GM12892 (cell line): ENCODE measurements at regions not wholly inside any gene's neighbourhood (a gene's known extent, or its start where the extent isn't known, plus 50 kb on each side); places are given as distances from the start of the nearest gene placed in this dataset.

Experiments
- DNase-seq: peaks from one replicate; pipeline ENCODE4 v3.0.0; 2011; ENCODE audit not compliant: insufficient read length
- FAIRE-seq: peaks from 2 replicates; lab custom pipeline; 2011; peaks lifted over from hg19 to GRCh38; lab: Jason Lieb, UNC
- POLR2A ChIP-seq: IDR thresholded peaks from 2 replicates; pipeline ENCODE4 v1.6.1; 2011; ENCODE audit warnings: low read depth, low read length, control low read depth
- POLR2AphosphoS5 ChIP-seq: IDR thresholded peaks from 2 replicates; pipeline ENCODE4 v1.6.1; 2011; ENCODE audit warnings: low read depth, low read length, control low read depth
- TAF1 ChIP-seq: IDR thresholded peaks from 2 replicates; pipeline ENCODE4 v1.6.1; 2011; ENCODE audit warnings: low read depth, mild to moderate bottlenecking, control low read depth, low read length, borderline replicate concordance

DNA sequence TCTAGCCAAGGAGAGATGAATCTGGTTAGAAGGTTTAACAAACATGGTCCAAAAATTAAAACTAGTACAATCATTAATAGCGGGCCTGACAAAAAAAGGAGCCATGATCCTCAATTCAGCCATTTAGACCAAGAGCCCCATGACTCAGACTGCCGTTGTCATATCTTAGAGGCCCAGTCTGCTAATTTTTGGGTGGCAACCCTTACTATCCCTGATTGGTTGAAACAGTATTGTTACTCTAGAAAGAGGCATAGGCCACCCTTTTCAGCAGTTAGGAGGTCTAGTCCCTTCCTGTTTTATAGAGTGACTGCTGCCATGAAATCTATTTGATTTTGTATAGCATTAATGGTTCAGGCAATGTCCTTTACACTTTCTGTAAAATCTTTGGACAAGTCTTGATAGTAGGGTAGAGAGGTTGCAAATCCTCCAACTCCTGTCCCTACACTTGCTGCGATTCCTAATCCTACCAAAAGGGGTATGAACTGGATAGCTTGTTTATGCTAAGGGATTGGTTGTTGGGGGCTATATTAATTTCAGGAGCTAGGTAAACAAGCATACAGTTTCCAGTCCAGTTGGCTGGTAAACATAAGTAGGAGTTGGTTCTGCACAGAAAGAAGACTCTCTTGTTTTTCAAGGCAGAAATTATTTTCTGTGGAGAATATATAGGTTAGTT is 1056.3 kb upstream of the CNTN5 start:
- FAIRE-seq (no peak), DNase-seq (no peak)
- no peak for TF ChIP-seq TAF1
- TF ChIP-seq POLR2A, result no peak
- TF ChIP-seq POLR2AphosphoS5, result no peak

DNA sequence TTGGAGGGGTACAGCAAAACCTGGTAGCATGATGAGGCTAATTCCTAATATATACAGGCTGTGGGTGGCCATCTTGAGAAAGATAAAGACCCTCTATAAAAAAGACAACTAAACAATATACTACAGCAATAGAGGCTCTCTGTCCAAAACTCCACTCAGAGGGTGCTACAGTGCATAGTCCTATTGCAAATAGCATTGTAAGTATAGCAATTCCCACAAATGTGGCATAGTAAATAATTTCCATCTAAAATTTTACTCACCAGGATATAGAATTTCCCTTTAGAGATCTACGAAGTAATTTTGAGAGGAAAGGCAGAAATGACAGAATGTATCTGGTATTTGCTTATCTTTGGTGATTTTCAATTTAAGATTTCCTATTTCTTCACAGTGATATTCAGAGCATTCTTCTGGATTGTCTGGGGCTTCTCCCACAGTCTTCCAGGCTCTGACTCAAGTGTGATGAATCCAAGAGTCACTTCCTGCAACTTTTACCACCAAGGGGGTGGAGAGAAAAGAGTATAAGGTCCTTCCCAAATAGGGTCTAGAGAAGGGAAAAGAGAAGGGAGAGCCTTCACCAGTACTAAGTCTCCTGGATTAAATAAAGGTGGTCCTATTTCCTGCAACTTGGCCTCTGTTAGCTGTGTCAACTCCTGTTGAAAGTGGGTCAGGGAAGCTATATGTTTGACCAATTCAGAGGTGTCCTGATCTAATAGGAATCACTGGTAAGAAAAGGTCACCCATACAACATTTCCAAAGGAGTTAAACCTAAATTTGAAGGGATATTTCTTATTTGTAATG is 1054.7 kb upstream of the CNTN5 start:
- no peak for FAIRE-seq
- TF ChIP-seq POLR2AphosphoS5, result no peak
- no peak for TF ChIP-seq POLR2A
- no peak for TF ChIP-seq TAF1
- no peak for DNase-seq

DNA sequence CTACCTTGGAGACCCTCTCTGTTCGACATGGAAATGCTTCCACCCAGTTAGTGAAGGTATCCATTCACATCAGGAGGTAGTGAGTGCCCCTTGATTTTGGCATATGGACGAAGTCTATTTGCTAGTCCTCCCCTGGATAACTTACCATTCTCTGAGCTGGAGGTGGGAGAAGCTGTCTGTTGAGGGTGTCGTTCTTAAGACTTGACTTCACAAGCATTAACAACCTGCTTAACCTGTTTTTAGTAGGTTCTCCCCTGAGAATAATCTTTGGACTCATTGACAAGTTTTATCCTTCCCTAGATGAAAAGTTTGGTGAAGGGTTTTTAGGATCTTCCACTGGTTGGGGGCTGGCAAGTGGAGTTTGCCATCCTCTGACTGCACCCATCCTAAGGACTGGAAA is 1053.8 kb upstream of the CNTN5 start:
- TF ChIP-seq POLR2A, result no peak
- TF ChIP-seq POLR2AphosphoS5, result no peak
- TF ChIP-seq TAF1, result no peak
- no peak for FAIRE-seq
- no peak for DNase-seq

DNA sequence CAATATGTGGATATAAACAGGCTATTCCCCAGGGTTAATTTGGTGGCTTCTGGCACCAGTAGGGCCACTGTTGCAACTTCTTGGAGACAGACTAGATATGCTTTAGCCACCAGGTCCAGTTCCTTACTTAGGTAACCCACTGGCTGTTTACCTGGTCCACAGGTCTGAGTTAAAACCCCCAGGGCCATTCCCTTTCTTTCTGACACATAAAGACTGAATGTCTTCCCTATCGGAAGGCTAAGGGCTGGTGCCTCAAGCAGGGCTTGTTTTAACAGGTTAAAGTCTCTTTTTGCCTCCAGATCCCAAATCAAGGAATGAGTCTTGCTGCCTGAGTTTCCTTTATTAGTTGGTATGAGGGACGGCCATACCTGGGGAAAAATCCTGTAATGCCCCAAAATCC is 1052.7 kb upstream of the CNTN5 start:
- TF ChIP-seq POLR2A (no peak), POLR2AphosphoS5 (no peak), TAF1 (no peak)
- DNase-seq (no peak), FAIRE-seq (no peak)

DNA sequence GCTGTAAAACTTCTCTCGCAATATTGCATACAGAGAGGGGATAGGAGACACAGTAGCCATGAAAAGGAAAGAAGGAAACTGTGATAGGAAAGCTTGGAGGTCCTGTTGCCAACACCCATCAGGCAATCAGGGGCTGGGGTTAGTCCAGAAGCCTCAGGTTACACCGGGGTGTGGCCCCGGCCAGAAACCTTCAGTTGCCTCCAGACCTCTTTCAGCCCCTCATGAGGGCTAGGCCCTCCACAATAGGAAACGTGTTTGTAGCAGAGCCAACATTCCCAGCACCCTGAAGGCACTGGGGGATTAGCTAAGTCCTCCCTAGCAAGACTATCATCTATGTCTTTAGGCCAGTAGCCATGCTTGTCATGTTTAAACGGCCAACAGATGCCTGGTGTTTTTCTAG is 1048.0 kb upstream of the CNTN5 start:
- FAIRE-seq (no peak), DNase-seq (no peak)

DNA sequence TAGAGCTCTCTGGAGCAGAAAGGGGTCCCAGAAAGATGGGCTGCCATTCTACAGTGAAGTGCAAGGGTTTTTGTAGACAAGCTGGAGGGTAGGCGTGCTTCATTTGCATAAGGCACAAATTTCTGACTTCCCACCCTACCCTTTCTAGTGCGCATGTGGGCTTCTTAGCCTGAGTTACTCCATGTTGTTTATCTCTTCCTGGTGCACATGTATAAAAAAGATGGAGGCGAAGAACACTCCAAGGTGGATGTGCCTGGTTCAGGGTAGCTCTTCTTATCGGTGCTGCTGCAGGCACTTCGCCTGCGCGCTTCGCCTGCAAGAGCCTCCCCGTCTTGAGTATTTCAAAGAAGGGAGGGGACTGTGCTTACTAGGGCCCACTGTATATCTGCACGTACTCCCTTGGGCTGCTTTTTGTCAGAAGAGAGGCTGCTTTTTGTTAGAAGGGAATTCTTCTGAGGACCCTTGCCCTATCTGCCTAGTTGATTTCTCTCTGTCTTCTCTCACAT is 1047.3 kb upstream of the CNTN5 start:
- DNase-seq, result no peak
- TF ChIP-seq POLR2AphosphoS5, result no peak
- TF ChIP-seq TAF1, result no peak
- no peak for TF ChIP-seq POLR2A
- no peak for FAIRE-seq

More for the DNA sequence above, 1048.0 kb upstream of the CNTN5 start:
- no peak for TF ChIP-seq POLR2A
- TF ChIP-seq POLR2AphosphoS5, result no peak
- TF ChIP-seq TAF1, result no peak

DNA sequence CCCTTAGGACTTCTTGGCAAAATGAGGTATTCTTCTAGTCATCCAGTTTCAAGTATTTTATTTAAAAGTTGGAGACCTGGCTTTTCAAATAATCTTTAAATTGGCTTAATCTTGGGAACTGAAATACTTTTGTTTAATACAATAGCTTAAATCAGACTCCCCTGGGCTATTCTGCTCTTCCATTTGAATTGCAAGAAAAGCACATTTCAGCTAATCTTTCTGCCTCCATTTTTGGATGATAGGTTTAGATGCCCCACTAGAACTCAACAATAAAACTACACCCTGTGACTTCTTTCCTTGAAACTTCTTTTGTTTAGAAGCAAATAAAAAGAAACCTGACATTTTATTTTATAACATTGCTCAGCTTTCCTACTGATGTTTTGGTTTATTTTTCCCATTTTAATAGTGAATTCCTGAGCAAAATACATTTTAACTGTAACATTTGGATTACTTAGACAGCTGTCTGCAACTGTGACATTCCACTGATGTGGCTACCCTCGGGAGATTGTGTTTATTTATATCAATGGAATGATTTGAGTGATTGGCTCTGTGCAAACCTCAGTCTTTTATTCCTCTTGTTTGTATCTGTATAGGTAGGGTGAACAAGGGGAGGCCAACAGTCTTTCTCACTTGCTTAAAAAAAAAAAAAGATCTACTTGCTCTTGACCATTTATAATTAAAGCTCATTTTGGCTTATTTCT is 1045.8 kb upstream of the CNTN5 start:
- no peak for TF ChIP-seq TAF1
- FAIRE-seq (no peak), DNase-seq (no peak)

DNA sequence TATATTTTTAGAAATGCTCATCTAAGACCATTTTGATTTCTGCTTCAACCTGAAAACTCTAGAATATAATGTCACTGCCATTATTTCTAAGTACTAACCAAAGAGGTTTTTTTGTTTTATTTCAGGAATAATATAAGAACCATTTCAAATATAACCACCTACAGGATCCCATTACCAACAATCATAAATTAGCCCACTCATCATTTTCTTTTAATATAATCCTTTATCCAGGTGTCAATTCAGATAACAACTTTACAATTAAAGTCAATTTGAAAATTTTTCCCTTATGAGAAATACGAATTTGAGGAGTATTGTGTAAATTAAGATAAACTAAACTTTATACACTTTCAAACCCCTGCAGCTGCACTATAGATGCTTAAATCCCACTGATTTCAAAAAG is 1043.0 kb upstream of the CNTN5 start:
- FAIRE-seq, result no peak
- DNase-seq, result no peak
- no peak for TF ChIP-seq POLR2A
- no peak for TF ChIP-seq POLR2AphosphoS5
- TF ChIP-seq TAF1, result no peak

DNA sequence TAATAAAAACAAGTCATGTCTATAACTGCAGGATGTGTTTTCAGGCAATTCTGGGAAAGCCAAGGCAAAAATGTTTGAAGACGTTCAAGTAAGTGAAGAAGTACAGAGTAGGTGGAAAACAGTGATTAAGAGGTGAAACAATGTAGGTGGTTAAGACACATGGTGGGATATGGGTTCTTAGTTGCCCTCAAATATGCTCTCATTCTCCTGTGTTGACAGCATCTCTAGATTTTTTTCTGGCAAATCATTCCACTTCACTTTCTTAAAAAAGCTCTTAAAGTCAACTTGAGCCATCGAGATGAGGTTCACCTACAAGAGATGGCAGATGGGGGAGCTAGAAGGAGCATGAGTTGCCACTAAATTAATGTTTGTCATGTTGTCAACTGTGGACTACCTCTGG is 1041.0 kb upstream of the CNTN5 start:
- FAIRE-seq, result no peak
- no peak for TF ChIP-seq POLR2A
- TF ChIP-seq TAF1, result no peak
- no peak for DNase-seq

DNA sequence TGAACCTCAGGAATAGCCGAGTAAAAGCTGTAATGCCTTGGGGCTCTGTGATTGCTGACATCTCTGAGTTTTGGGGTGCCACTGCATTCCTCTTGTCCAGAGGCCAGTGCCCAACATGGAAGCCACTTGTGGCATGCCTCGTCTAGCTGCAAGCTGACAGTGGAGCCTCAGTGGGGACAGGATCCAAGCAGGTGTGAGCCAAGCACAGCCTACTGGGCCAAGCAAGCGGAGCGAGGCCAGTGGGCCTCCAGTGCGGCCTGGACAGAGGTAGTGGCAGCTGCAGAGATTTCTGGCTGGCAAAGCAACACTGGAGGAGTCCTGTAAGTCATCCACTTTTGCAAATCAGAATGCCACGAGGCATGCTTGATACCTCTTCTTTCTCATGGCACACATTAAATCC is 1038.2 kb upstream of the CNTN5 start:
- DNase-seq (no peak), FAIRE-seq (no peak)
- TF ChIP-seq POLR2A, result no peak
- no peak for TF ChIP-seq POLR2AphosphoS5
- no peak for TF ChIP-seq TAF1

DNA sequence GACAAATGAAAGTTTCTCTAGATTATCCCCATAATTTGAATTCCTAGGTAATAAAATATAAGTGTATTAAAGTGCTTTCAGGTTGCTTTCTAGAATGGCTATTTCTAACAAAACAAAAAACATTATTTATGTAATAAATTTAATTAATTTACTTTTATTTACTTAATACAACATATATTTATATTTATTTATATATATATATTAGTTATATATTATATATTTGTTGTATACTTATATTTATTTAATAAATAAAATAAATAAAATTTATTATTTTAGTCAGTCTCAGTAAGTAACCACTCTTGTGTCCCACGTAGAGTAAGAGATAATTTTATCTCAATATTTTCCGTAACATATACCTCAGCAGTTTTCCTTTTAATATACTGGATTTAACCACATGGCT is 1031.6 kb upstream of the CNTN5 start:
- TF ChIP-seq TAF1 (no peak), POLR2A (no peak), POLR2AphosphoS5 (no peak)
- no peak for DNase-seq
- no peak for FAIRE-seq
